ENCODE measurements at regions not wholly inside any gene's neighbourhood (a gene's known extent, or its start where the extent isn't known, plus 50 kb on each side); places are given as distances from the start of the nearest gene placed in this dataset.
"Not testable (repeated sequence)": the region's sequence is repeated elsewhere in the genome, so short reads cannot be mapped to it uniquely, and the experiment has no call there.

DNA sequence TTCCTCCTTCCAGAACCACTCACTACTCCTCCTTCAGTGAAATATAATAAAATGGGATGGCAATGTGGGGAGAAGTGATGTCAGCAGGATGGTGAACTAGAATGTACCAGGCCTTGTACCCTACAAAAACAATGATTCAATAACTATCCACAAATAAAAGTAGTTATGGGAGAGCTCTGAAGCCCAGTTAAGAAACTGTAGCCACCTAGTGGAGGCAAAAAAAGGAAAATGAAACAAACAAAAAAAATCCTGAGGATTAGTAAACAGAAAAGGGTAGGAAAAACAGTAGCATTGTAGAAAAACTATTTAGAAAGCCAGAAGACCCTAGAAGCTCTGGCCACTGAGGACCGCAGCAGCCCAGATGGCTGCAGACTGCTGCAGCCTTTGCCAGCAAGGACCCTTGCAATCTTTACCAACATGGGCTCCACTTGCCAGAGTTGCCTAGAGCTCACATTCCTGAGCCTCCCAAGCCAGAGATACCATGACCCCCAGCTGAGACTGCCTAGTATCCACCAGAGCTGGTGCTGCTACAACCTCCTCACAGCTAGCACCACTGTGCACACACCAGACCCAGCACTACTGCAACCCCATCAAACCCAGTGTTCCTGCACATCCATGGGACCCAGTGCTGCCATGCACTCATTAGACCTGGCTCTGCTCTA, 259.7 kb upstream of the MSX2 start:
- no peak overlapping the region for H3K27ac ChIP-seq (ENCODE audit: low read length)
- H3K9me3 ChIP-seq: no peaks in the 10 kb centered on the region
- H3K27me3 ChIP-seq (replicated peaks in 1 of 2; ENCODE audit: control insufficient read depth in 2 of 2, extremely low read depth in 1 of 2, insufficient read depth in 2 of 2, low read length in 1 of 2): peaks cover 0 to 7% of the 10 kb centered on the region in 2 experiments
- H3K4me1 ChIP-seq (ENCODE audit: control insufficient read depth in 1 of 2, extremely low read depth in 1 of 2, insufficient read depth in 2 of 2, low read length in 2 of 2): peaks cover 0 to 5% of the 10 kb centered on the region in 2 experiments
- H3K9me3 Mint-ChIP-seq: peaks cover under 1 to 7% (median 4%) of the 10 kb centered on the region in 3 donors
- DNase-seq (no peak), ATAC-seq (replicated peaks in 1 of 4) (no peak)
- CTCF ChIA-PET: interaction anchor here in 1 of 2 donors (1.1 kb wide), 1 partner anchor 45 kb away, joined by 3 read pairs; no protein-coding TSS in a partner anchor
- POLR2A ChIA-PET: no interaction called here
- H3K4me3 Mint-ChIP-seq: no peak overlapping the region
- H3K36me3 ChIP-seq (ENCODE audit: control insufficient read depth in 2 of 2, extremely low read depth in 1 of 2, insufficient read depth in 1 of 2, low read length in 1 of 2): no peaks in the 10 kb centered on the region
- 100% methylated on average over 1 of the region's 1 CpG for WGBS (ENCODE audit: insufficient coverage)
- H3K27me3 Mint-ChIP-seq: peaks cover 0 to 6% of the 10 kb centered on the region in 2 donors
- H3K36me3 Mint-ChIP-seq: no peaks in the 10 kb centered on the region
- H3K4me1 Mint-ChIP-seq: peaks cover 10 to 16% (median 11%) of the 10 kb centered on the region in 3 donors
- no peak overlapping the region for H3K27ac Mint-ChIP-seq
- no peak overlapping the region for H3K4me3 ChIP-seq (ENCODE audit: control insufficient read depth in 1 of 2, extremely low read depth in 1 of 2, low read length in 1 of 2)

DNA sequence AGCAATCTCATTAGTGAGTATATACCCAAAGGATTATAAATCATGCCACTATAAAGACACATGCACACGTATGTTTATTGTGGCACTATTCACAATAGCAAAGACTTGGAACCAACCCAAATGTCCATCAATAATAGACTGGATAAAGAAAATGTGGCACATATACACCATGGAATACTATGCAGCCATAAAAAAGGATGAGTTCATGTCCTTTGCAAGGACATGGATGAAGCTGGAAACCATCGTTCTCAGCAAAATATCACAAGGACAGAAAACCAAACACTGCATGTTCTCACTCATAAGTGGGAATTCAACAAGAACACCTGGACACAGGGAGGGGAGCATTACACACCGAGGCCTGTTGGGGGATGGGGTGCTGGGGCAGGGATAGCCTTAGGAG, 252.9 kb upstream of the MSX2 start:
- H3K4me1 ChIP-seq (ENCODE audit: control insufficient read depth in 1 of 2, extremely low read depth in 1 of 2, insufficient read depth in 2 of 2, low read length in 2 of 2); H3K27ac Mint-ChIP-seq; H3K4me1 Mint-ChIP-seq; CTCF ChIA-PET; ATAC-seq (replicated peaks in 1 of 4); DNase-seq; H3K9me3 ChIP-seq; H3K27ac ChIP-seq (ENCODE audit: low read length); H3K27me3 ChIP-seq (replicated peaks in 1 of 2; ENCODE audit: control insufficient read depth in 2 of 2, extremely low read depth in 1 of 2, insufficient read depth in 2 of 2, low read length in 1 of 2); H3K36me3 ChIP-seq (ENCODE audit: control insufficient read depth in 2 of 2, extremely low read depth in 1 of 2, insufficient read depth in 1 of 2, low read length in 1 of 2); POLR2A ChIA-PET; H3K27me3 Mint-ChIP-seq; H3K36me3 Mint-ChIP-seq; H3K4me3 ChIP-seq (ENCODE audit: control insufficient read depth in 1 of 2, extremely low read depth in 1 of 2, low read length in 1 of 2); H3K4me3 Mint-ChIP-seq: not testable (repeated sequence)
- H3K9me3 Mint-ChIP-seq: peaks cover 16 to 20% (median 19%) of the 10 kb centered on the region in 3 donors
- WGBS (ENCODE audit: insufficient coverage): no CpG with 5 or more reads among the region's 3 CpGs

DNA sequence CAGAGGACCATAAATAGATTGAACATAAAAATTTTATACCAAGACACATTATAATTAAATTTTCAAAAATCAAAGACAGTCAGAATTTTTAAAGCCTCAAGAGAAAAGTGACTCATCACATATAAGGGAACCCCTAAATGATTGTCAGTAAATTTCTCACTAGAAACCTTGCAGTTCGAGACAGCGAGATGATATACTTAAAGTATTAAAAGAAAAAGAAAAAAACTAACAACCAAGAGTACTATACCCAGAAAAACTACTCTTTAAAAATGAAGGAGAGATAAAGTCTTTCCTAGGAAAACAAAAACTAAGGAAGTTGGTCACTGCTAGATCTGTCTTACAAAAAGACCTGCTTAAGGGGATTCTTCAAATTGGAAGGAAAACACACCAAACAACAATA, 251.4 kb upstream of the MSX2 start:
- H3K27ac ChIP-seq (ENCODE audit: low read length): no peak overlapping the region
- Mint-ChIP-seq H3K9me3 (peaks cover 16 to 20% (median 19%) of the 10 kb centered on the region in 3 donors), H3K27ac (no peak overlapping the region), H3K4me3 (no peak overlapping the region), H3K27me3 (peaks cover 0 to 2% of the 10 kb centered on the region in 2 donors), H3K4me1 (no peaks in the 10 kb centered on the region), H3K36me3 (no peaks in the 10 kb centered on the region)
- no peaks in the 10 kb centered on the region for H3K4me1 ChIP-seq (ENCODE audit: control insufficient read depth in 1 of 2, extremely low read depth in 1 of 2, insufficient read depth in 2 of 2, low read length in 2 of 2)
- no peak for ATAC-seq (replicated peaks in 1 of 4)
- WGBS (ENCODE audit: insufficient coverage): no CpG with 5 or more reads among the region's 2 CpGs
- POLR2A ChIA-PET: no interaction called here
- CTCF ChIA-PET: no interaction called here
- H3K36me3 ChIP-seq (ENCODE audit: control insufficient read depth in 2 of 2, extremely low read depth in 1 of 2, insufficient read depth in 1 of 2, low read length in 1 of 2): no peaks in the 10 kb centered on the region
- DNase-seq: no peak
- no peaks in the 10 kb centered on the region for H3K9me3 ChIP-seq
- no peak overlapping the region for H3K4me3 ChIP-seq (ENCODE audit: control insufficient read depth in 1 of 2, extremely low read depth in 1 of 2, low read length in 1 of 2)
- H3K27me3 ChIP-seq (replicated peaks in 1 of 2; ENCODE audit: control insufficient read depth in 2 of 2, extremely low read depth in 1 of 2, insufficient read depth in 2 of 2, low read length in 1 of 2): no peaks in the 10 kb centered on the region

DNA sequence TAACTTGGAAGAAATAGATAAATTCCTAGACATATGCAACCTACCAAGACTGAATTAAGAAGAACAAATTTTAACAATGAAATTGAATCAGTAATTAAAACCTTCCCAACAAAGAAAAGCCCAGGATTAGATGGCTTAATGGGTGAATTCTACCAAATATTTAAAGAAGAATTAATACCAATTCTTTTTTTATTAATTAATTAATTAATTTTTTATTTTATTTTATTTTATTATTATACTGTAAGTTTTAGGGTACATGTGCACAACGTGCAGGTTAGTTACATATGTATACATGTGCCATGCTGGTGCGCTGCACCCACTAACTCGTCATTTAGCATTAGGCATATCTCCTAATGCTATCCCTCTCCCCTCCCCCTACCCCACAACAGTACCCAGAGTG, 248.4 kb upstream of the MSX2 start:
- peaks cover 13 to 33% (median 26%) of the 10 kb centered on the region in 3 donors for H3K9me3 Mint-ChIP-seq
- H3K36me3 Mint-ChIP-seq; H3K27me3 Mint-ChIP-seq; POLR2A ChIA-PET; CTCF ChIA-PET; H3K9me3 ChIP-seq; H3K4me1 ChIP-seq (ENCODE audit: control insufficient read depth in 1 of 2, extremely low read depth in 1 of 2, insufficient read depth in 2 of 2, low read length in 2 of 2); H3K36me3 ChIP-seq (ENCODE audit: control insufficient read depth in 2 of 2, extremely low read depth in 1 of 2, insufficient read depth in 1 of 2, low read length in 1 of 2); H3K27ac ChIP-seq (ENCODE audit: low read length); H3K4me1 Mint-ChIP-seq; DNase-seq; H3K4me3 Mint-ChIP-seq; ATAC-seq (replicated peaks in 1 of 4); H3K4me3 ChIP-seq (ENCODE audit: control insufficient read depth in 1 of 2, extremely low read depth in 1 of 2, low read length in 1 of 2); H3K27ac Mint-ChIP-seq; H3K27me3 ChIP-seq (replicated peaks in 1 of 2; ENCODE audit: control insufficient read depth in 2 of 2, extremely low read depth in 1 of 2, insufficient read depth in 2 of 2, low read length in 1 of 2): not testable (repeated sequence)
- WGBS (ENCODE audit: insufficient coverage): no CpG with 5 or more reads among the region's 3 CpGs

DNA sequence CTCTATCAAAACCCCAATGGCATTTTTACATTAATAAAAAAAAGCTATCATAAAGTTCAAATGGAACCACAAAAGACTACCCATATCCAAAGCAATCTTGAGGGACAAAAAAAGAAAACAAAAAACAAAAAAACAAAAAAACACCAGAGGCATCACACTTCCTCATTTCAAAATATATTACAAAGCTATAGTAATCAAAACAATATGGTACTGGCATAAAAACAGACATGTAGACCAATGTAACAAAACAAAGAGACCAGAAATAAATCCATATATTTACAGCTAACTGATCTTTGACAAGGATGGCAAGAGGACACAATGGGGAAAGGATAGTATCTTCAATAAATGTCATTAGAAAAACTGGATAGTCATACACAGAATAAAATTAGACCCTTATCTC, 245.1 kb upstream of the MSX2 start:
- peaks cover 2 to 3% of the 10 kb centered on the region in 2 donors for H3K27me3 Mint-ChIP-seq
- H3K27ac Mint-ChIP-seq: no peak overlapping the region
- no peaks in the 10 kb centered on the region for H3K36me3 Mint-ChIP-seq
- Histone ChIP-seq H3K36me3 (ENCODE audit: control insufficient read depth in 2 of 2, extremely low read depth in 1 of 2, insufficient read depth in 1 of 2, low read length in 1 of 2) (no peaks in the 10 kb centered on the region), H3K27me3 (replicated peaks in 1 of 2; ENCODE audit: control insufficient read depth in 2 of 2, extremely low read depth in 1 of 2, insufficient read depth in 2 of 2, low read length in 1 of 2) (peaks cover 0 to 7% of the 10 kb centered on the region in 2 experiments), H3K27ac (ENCODE audit: low read length) (no peak overlapping the region), H3K4me1 (ENCODE audit: control insufficient read depth in 1 of 2, extremely low read depth in 1 of 2, insufficient read depth in 2 of 2, low read length in 2 of 2) (peaks cover 0 to 2% of the 10 kb centered on the region in 2 experiments), H3K9me3 (no peaks in the 10 kb centered on the region), H3K4me3 (ENCODE audit: control insufficient read depth in 1 of 2, extremely low read depth in 1 of 2, low read length in 1 of 2) (no peak overlapping the region)
- POLR2A ChIA-PET: no interaction called here
- H3K4me1 Mint-ChIP-seq: peaks cover 0 to 3% (median 0%) of the 10 kb centered on the region in 3 donors
- CTCF ChIA-PET: no interaction called here
- H3K4me3 Mint-ChIP-seq: no peak overlapping the region
- H3K9me3 Mint-ChIP-seq: peaks cover 10 to 28% (median 26%) of the 10 kb centered on the region in 3 donors
- DNase-seq (no peak), ATAC-seq (replicated peaks in 1 of 4) (no peak)

DNA sequence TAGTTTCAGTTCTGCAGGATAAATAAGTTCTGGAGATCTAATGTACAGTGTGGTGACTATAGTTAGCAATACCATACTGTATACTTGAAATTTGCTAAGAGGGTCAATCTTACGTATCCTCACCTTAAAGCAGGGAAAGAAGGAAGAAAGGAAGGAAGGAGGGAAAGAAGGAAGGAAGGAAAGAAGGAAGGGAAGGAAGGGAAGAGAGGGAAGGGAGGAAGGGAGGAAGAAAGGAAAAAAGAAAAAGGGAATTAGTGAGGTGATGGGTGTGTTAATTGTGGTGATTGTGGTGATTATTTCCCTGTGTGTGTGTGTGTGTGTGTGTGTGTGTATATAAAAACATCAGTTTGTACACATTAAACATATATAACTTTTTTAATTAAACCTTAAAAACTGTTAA, 242.6 kb upstream of the MSX2 start:
- ATAC-seq (replicated peaks in 1 of 4): no peak
- peaks cover 6 to 20% (median 19%) of the 10 kb centered on the region in 3 donors for H3K9me3 Mint-ChIP-seq
- POLR2A ChIA-PET: no interaction called here

More for the DNA sequence above, 242.6 kb upstream of the MSX2 start:
- Histone ChIP-seq H3K4me3 (ENCODE audit: control insufficient read depth in 1 of 2, extremely low read depth in 1 of 2, low read length in 1 of 2) (no peak overlapping the region), H3K27me3 (replicated peaks in 1 of 2; ENCODE audit: control insufficient read depth in 2 of 2, extremely low read depth in 1 of 2, insufficient read depth in 2 of 2, low read length in 1 of 2) (peaks cover 0 to 7% of the 10 kb centered on the region in 2 experiments), H3K27ac (ENCODE audit: low read length) (no peak overlapping the region), H3K4me1 (ENCODE audit: control insufficient read depth in 1 of 2, extremely low read depth in 1 of 2, insufficient read depth in 2 of 2, low read length in 2 of 2) (peaks cover 0 to 2% of the 10 kb centered on the region in 2 experiments), H3K36me3 (ENCODE audit: control insufficient read depth in 2 of 2, extremely low read depth in 1 of 2, insufficient read depth in 1 of 2, low read length in 1 of 2) (no peaks in the 10 kb centered on the region), H3K9me3 (no peaks in the 10 kb centered on the region)
- Mint-ChIP-seq H3K36me3 (no peaks in the 10 kb centered on the region), H3K27me3 (peaks cover 2 to 10% of the 10 kb centered on the region in 2 donors), H3K27ac (no peak overlapping the region), H3K4me3 (no peak overlapping the region), H3K4me1 (peaks cover 0 to 3% (median 0%) of the 10 kb centered on the region in 3 donors)
- CTCF ChIA-PET: no interaction called here
- no peak for DNase-seq
- no CpG with 5 or more reads among the region's 1 CpG for WGBS (ENCODE audit: insufficient coverage)

All from T-cell (primary cell).